Forelimb muscle (tissue), 1 donor: ENCODE measurements at regions not wholly inside any gene's neighbourhood (a gene's known extent, or its start where the extent isn't known, plus 50 kb on each side); places are given as distances from the start of the nearest gene placed in this dataset.
"Not testable (repeated sequence)": the region's sequence is repeated elsewhere in the genome, so short reads cannot be mapped to it uniquely, and the experiment has no call there.

Experiments
- DNase-seq: peaks from one replicate; pipeline ENCODE4 v3.0.0-alpha.2; 2013; ENCODE audit warnings: low read depth

- DNase-seq = no peak
Observed at GRCh38 chr3:35389907-35390306, 249.4 kb upstream of the ARPP21 start.

DNA sequence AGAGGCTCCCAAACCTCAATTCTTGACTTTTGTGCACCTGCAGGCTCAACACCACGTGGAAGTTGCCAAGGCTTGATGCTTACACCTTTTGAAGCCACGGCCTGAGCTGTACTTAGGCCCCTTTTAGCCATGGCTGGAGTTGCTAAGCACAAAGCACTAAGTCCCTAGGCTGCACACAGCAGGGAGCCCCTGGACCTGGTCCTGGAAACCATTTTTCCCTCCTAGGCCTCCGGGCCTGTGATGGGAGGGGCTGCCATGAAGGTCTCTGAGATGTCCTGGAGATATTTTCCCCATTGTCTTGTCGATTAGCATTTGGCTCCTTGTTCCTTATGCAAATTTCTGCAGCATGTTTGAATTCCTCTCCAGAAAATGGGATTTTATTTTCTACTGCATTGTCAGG, 247.1 kb upstream of the ARPP21 start:
- DNase-seq = no peak

GRCh38 chr3:35393901-35394799, 245.2 kb upstream of the ARPP21 start:
- peak; percentile 17 for DNase-seq

GRCh38 chr3:35394905-35395304, 244.4 kb upstream of the ARPP21 start:
- DNase-seq = no peak

- no peak for DNase-seq
Observed at GRCh38 chr3:35401671-35402070, 237.7 kb upstream of the ARPP21 start.

- DNase-seq = no peak
Observed at GRCh38 chr3:35404571-35404970, 234.8 kb upstream of the ARPP21 start.

- DNase-seq = no peak
Observed at GRCh38 chr3:35408882-35409281, 230.4 kb upstream of the ARPP21 start.

DNA sequence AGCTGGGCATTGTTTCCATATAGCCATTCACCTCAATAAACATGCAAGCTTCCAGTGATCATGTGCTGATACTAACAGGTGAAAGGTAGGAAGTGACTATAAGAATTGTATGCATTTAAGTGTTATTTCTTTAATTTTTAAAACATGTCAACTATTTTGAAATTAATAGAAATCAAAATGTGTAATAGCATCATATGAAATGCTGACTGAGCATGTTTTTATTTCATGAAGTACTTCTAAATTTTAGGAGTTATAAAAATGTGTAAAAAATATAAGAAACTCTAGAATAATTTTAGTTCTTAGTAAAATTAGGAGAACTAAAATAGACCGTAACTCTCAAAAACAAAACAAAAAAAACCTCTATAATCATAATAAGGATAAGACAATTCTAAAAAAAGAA, 229.3 kb upstream of the ARPP21 start:
- DNase-seq = no peak

- DNase-seq = no peak
Observed at GRCh38 chr3:35413483-35413882, 225.8 kb upstream of the ARPP21 start.

GRCh38 chr3:35417080-35417479, 222.2 kb upstream of the ARPP21 start:
- no peak for DNase-seq

GRCh38 chr3:35422101-35422500, 217.2 kb upstream of the ARPP21 start:
- DNase-seq = no peak

DNA sequence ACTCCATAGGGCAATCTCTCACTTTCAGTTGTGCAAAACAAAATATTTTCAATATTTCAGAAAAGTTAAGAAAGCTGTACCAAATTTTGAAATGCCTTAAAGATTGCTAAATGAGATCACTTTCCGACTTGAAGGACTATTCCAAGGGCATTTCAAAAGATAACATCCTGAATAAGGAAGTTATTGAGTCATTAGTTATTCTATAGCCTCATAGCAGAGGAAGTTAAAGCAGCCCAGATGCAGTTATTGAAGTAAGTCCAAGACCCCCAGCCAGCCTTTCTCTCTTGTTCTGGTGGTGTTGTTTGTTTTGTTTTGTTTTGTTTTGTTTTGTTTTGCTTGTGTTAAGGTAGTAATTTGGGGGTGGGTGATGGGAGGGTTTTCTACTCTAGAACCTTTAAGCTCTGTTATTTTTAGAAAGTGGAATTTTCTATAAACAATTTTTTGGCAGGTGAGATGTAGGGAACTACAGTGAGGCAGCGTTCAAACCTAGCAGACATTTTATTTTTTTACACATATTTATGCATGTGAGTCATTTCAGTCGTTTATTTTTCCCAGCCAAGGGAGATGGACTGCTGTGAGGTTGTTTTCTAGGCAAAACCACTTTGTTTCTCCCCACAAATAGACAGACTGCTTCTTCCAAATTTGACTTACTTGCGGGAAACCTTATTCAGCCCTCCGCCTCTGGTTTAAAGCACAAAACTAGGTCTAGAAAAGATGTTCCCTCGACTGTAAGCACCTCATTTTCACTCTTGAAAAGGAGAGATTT, 216.3 kb upstream of the ARPP21 start:
- DNase-seq = no peak

- no peak for DNase-seq
Observed at GRCh38 chr3:35426366-35426958, 212.9 kb upstream of the ARPP21 start.

GRCh38 chr3:35437381-35437780, 201.9 kb upstream of the ARPP21 start:
- DNase-seq = no peak

DNA sequence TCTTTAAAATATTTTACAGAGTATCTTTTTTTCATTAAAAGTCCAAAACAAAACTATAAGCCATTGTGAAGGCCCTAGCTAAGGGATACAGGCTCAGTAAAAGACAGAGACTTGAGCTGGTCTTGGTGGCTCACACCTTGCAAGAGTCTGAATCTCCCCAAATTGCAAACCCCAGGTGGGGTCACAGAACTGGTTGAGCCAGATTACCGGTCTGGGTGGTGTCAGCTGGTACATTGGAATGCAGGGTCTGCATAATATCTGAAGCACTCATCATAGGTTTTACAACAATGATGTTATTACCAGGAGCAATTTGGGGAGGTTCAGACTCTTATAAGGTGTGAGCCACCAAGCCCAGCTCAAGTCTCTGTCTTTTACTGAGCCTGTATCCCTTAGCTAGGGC, 201.2 kb upstream of the ARPP21 start:
- no peak for DNase-seq

DNA sequence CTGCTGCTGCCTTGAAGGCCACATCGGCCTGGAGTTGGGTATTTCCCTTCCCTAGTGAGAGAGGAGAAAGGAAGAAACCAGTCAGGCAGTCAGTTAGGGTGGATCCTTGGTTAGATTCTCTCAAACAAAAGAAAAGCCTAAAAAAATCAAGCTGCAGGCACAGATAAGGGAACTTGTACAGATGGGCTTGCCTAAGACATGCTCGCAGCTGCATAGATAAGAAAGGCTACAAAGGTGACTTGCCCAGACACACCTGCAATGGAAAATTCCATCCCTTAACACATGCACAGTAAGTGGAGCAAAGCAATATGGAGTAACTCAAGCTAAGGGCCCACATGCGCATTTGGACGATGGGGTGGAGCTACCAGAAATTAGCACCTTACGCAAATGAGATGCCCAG, 199.7 kb upstream of the ARPP21 start:
- DNase-seq = no peak

DNA sequence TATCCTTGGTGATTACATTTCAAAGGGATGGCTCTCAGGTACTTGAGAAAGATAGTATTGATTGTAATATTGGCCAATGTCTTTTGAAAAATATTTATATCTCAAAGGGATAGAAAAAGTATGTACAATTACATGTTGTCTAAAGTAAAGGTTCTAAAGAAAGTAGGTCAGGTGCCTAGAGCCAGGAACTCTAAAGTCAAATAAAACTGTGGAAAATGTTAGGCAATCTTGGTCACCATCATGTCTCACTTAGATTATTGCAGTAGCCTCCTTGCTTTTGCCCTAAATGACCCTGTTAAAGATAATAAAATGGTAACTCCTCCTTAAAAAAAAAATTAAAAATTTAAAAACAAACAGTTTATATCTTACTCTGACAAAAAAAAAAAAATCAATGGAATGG, 198.5 kb upstream of the ARPP21 start:
- DNase-seq = no peak

DNA sequence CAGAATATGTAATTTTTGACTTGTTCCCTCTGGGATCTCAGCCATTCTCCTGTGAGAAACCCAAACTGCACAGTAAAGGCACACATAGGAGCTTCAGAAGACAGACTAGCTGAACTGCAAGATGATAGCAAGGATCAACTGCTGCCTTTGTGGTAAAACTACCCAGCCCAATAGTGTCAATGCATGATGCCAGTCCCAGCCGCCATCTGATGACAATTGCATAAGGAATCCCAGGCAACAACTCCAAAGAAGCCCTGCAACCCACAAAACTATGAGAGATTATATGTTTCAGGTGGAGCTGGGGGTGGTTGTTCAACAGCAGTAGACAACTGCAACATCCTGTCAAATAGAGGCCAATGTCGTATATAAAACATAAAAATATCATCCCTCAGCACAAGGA, 192.4 kb upstream of the ARPP21 start:
- DNase-seq = no peak

GRCh38 chr3:35448121-35448520, 191.2 kb upstream of the ARPP21 start:
- DNase-seq = no peak

DNA sequence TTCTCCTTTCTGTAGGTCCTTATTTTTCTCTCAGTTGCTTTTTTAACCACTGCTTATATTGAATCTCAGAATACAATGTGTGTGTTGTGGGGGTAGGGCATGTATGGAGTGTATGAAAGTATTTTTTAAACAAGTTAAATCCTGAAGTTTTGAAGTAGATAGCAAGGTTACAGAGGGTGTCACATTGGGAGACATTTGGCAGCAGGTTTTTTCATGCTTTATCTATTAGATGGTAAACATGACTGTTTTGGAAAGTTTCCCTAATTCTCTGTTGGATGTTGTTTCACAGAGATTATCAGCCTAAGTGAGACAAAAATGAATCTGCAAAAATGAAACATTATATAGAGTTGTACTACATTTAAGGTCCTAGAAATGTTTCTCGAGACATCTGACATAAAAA, 190.6 kb upstream of the ARPP21 start:
- DNase-seq = no peak

DNA sequence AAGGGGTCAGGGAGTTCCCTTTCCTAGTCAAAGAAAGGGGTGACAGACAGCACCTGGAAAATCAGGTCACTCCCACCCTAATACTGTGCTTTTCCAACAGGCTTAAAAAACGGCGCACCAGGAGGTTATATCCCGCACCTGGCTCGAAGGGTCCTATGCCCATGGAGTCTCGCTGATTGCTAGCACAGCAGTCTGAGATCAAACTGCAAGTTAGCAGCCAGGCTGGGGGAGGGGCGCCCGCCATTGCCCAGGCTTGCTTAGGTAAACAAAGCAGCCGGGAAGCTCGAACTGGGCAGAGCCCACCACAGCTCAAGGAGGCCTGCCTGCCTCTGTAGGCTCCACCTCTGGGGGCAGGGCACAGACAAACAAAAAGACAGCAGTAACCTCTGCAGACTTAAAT, 184.5 kb upstream of the ARPP21 start:
- not testable (repeated sequence) for DNase-seq

DNA sequence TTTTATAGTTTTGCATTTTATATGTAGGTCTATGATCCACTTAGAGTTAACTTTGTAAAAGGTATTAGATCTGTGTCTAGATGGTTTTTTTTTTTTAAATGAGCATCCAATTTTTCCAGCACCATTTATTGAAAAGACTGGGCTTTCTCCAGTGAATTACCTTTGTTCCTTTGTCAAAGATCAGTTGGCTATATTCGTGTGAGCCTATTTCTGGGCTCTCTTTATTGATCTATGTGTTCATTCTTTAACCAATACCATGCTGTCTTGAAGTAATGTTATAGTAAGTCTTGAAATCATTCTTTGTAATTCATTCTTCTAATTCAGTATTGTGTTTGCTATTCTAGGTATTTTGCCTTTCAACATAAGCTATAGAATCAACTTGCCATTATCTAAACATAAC, 165.4 kb upstream of the ARPP21 start:
- DNase-seq = no peak

DNA sequence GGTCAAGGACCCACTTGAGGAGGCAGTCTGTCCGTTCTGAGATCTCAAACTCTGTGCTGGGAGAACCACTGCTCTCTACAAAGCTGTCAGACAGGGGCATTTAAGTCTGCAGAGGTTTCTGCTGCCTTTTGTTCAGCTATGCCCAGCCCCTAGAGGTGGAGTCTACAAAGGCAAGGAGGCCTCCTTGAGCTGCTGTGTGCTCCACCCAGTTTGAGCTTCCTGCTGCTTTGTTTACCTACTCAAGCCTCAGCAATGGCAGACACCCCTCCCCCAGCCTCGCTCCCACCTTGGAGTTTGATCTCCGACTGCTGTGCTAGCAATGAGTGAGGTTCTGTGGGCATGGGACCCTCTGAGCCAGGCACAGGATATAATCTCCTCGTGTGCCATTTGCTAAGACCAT, 156.8 kb upstream of the ARPP21 start:
- DNase-seq = not testable (repeated sequence)
